SK-N-SH (cell line): ENCODE measurements at regions not wholly inside any gene's neighbourhood (a gene's known extent, or its start where the extent isn't known, plus 50 kb on each side); places are given as distances from the start of the nearest gene placed in this dataset.

Source experiments
- CTCF ChIP-seq: fragments of 200-600 bp; sonication (generic); IDR thresholded peaks from 2 replicates; pipeline ENCODE4 v1.6.1; 2017; ENCODE audit warnings: antibody characterized with exemption, mild to moderate bottlenecking, moderate library complexity
- ELF1 ChIP-seq: IDR thresholded peaks from 2 replicates; pipeline ENCODE4 v1.4.0; 2012
- EZH2phosphoT487 ChIP-seq: fragments of 200-600 bp; sonication (generic); IDR thresholded peaks from 2 replicates; pipeline ENCODE4 v1.6.1; 2017; ENCODE audit warnings: low read depth, mixed run types, mild to moderate bottlenecking, antibody characterized with exemption, moderate library complexity, borderline replicate concordance
- GABPA ChIP-seq: IDR thresholded peaks from 2 replicates; pipeline ENCODE4 v1.4.0; 2012; ENCODE audit warnings: low read depth, mild to moderate bottlenecking
- MXI1 ChIP-seq: IDR thresholded peaks from 2 replicates; pipeline ENCODE4 v1.6.1; 2012; ENCODE audit warnings: mild to moderate bottlenecking, low read depth, low read length, improper control_type of control experiment
- POLR2AphosphoS5 ChIP-seq: IDR thresholded peaks from 2 replicates; pipeline ENCODE4 v1.6.1; 2012; ENCODE audit warnings: low read depth, low read length
- REST ChIP-seq: IDR thresholded peaks from 2 replicates; pipeline ENCODE4 v1.6.1; 2012; ENCODE audit warnings: mild to moderate bottlenecking, low read depth, low read length, moderate library complexity
- RXRA ChIP-seq: IDR thresholded peaks from 2 replicates; pipeline ENCODE4 v1.4.0; 2012; ENCODE audit warnings: low read depth, mild to moderate bottlenecking, borderline replicate concordance
- SIN3A ChIP-seq: IDR thresholded peaks from 2 replicates; pipeline ENCODE4 v1.6.1; 2012; ENCODE audit warnings: low read depth, mild to moderate bottlenecking, low read length, moderate library complexity, borderline replicate concordance
- TAF1 ChIP-seq: IDR thresholded peaks from 2 replicates; pipeline ENCODE4 v1.6.1; 2012; ENCODE audit warnings: low read depth, mild to moderate bottlenecking, low read length, moderate library complexity, borderline replicate concordance
- TEAD4 ChIP-seq: IDR thresholded peaks from 2 replicates; pipeline ENCODE4 v1.4.0; 2012; ENCODE audit warnings: mild to moderate bottlenecking, borderline replicate concordance; ENCODE audit not compliant: insufficient read depth
- USF1 ChIP-seq: IDR thresholded peaks from 2 replicates; pipeline ENCODE4 v1.4.0; 2012; ENCODE audit warnings: low read depth, borderline replicate concordance
- USF2 ChIP-seq: fragments of 150-350 bp; IDR thresholded peaks from 2 replicates; pipeline ENCODE4 v1.6.1; 2017; ENCODE audit warnings: antibody characterized with exemption, low read length, low read depth, borderline replicate concordance

- TF ChIP-seq MXI1 = no peak
- no peak for TF ChIP-seq CTCF
- TF ChIP-seq EZH2phosphoT487 = no peak
- TF ChIP-seq USF1 = no peak
- no peak for TF ChIP-seq TEAD4
- TF ChIP-seq RXRA = no peak
- TF ChIP-seq ELF1 = no peak
- TF ChIP-seq GABPA = no peak
- TF ChIP-seq SIN3A = no peak
- no peak for TF ChIP-seq REST
- TF ChIP-seq TAF1 = no peak
- no peak for TF ChIP-seq USF2
- TF ChIP-seq POLR2AphosphoS5 = no peak
Observed at GRCh38 chr13:104577071-104577815, 1511.0 kb upstream of the SLC10A2 start.
